HepG2 (cell line): ENCODE measurements at regions not wholly inside any gene's neighbourhood (a gene's known extent, or its start where the extent isn't known, plus 50 kb on each side); places are given as distances from the start of the nearest gene placed in this dataset.

Source experiments
- ATAC-seq: fragments of 200-7000 bp; cut with Tn5 transposase; 3 replicates; pipeline ENCODE4 v1.9.1; 2020; ENCODE audit warnings: mild to moderate bottlenecking, moderate library complexity
- BruUV-seq: library from RNA; stranded (reverse); fragments of 400-500 nt; replicated peaks from 2 replicates; lab custom pipeline; 2021; lab: Mats Ljungman, UMichigan
- CTCF ChIA-PET: fragments of 300-600 bp; formaldehyde crosslinking; extraction: SDS; loops from one replicate; lab custom pipeline; 2021; ENCODE audit warnings: low total read pairs, inconsistent platforms, low intra/inter-chr PET ratio; lab: Yijun Ruan, JAX
- POLR2A ChIA-PET: fragments of 350-600 bp; sonication (Branson Sonifier 250); formaldehyde crosslinking; loops from one replicate; lab custom pipeline; 2020; ENCODE audit warnings: antibody characterized with exemption, inconsistent platforms; lab: Yijun Ruan, JAX
- DNase-seq: peaks from one replicate; pipeline ENCODE4 v3.0.0-alpha.2; 2015; ENCODE audit warnings: low spot score
- FAIRE-seq: peaks from 3 replicates; lab custom pipeline; 2011; peaks lifted over from hg19 to GRCh38; lab: Jason Lieb, UNC
- H2AFZ ChIP-seq: one replicate; pipeline ENCODE4 v1.6.1; 2011; ENCODE audit warnings: low read length, inconsistent platforms
- H3K27ac ChIP-seq: fragments of 300-600 bp; 3 replicates; pipeline ENCODE4 v1.8.0; 2011; ENCODE audit warnings: mixed run types, mild to moderate bottlenecking, mixed read lengths, low read length, inconsistent platforms; ENCODE audit not compliant: insufficient read depth; ENCODE audit errors: extremely low read length
- H3K27me3 ChIP-seq, 2 experiments: fragments of 200-600 bp in 1 of 2; 2 replicates in 1 of 2; 3 replicates in 1 of 2; pipeline versions ENCODE4 v1.6.0 to v1.8.0; 2011; ENCODE audit warnings: low read length in 2 of 2, mild to moderate bottlenecking in 2 of 2, moderate library complexity in 2 of 2, inconsistent platforms in 1 of 2; ENCODE audit not compliant: insufficient read depth in 2 of 2, control insufficient read depth in 1 of 2
- H3K36me3 ChIP-seq, 2 experiments: fragments of 200-600 bp in 1 of 2; replicated peaks in 1 of 2; 2 replicates in 1 of 2; 3 replicates in 1 of 2; pipeline versions ENCODE4 v1.5.1 to v1.8.0; 2011; ENCODE audit warnings: low read length in 2 of 2, inconsistent platforms in 1 of 2; ENCODE audit not compliant: insufficient read depth in 2 of 2, control insufficient read depth in 1 of 2
- H3K4me1 ChIP-seq: 2 replicates; pipeline ENCODE4 v1.5.1; 2012; ENCODE audit warnings: low read length, inconsistent platforms; ENCODE audit not compliant: insufficient read depth
- H3K4me2 ChIP-seq: 2 replicates; pipeline ENCODE4 v1.6.0; 2011; ENCODE audit warnings: low read depth, low read length, inconsistent platforms
- H3K4me3 ChIP-seq, 3 experiments: fragments of 200-600 bp in 1 of 3; sonication (generic), shearing (Covaris generic) in 1 of 3; replicated peaks in 1 of 3; 2 replicates each; pipeline ENCODE4 v1.5.1; 2011 to 2016; ENCODE audit warnings: low read length in 3 of 3, inconsistent platforms in 2 of 3, low read depth in 2 of 3, mild to moderate bottlenecking in 2 of 3, control low read depth in 1 of 3, mixed read lengths in 1 of 3; ENCODE audit not compliant: insufficient read depth in 1 of 3
- H3K79me2 ChIP-seq: one replicate; pipeline ENCODE4 v1.6.1; 2011; ENCODE audit warnings: low read length, inconsistent platforms; ENCODE audit not compliant: insufficient read depth
- H3K9ac ChIP-seq: 2 replicates; pipeline ENCODE4 v1.6.0; 2011; ENCODE audit warnings: mild to moderate bottlenecking, low read depth, low read length, inconsistent platforms; ENCODE audit not compliant: insufficient read depth
- H3K9me3 ChIP-seq: 2 replicates; pipeline ENCODE4 v1.5.1; 2012; ENCODE audit warnings: mild to moderate bottlenecking, low read length
- H4K20me1 ChIP-seq: 2 replicates; pipeline ENCODE4 v1.6.0; 2011; ENCODE audit warnings: inconsistent platforms, mild to moderate bottlenecking, low read length, moderate library complexity; ENCODE audit not compliant: insufficient read depth
- CEBPG ChIP-seq: IDR thresholded peaks from 2 replicates; pipeline ENCODE4 v1.6.1; 2016
- FIP1L1 ChIP-seq: fragments of 200-400 bp; formaldehyde crosslinking; IDR thresholded peaks from 2 replicates; pipeline ENCODE4 v1.6.1; 2018; ENCODE audit warnings: low read depth, mild to moderate bottlenecking, low read length, moderate library complexity, borderline replicate concordance; ENCODE audit not compliant: insufficient read depth
- HDAC2 ChIP-seq: sonication (generic); formaldehyde crosslinking; IDR thresholded peaks from 2 replicates; pipeline ENCODE4 v1.4.0; 2020; ENCODE audit warnings: missing genetic modification reagents
- HMGA1 ChIP-seq: sonication (generic); formaldehyde crosslinking; conservative IDR thresholded peaks from 2 replicates; pipeline ENCODE4 v1.4.0; 2020; ENCODE audit warnings: missing genetic modification reagents
- HNRNPUL1 ChIP-seq: fragments of 200-400 bp; formaldehyde crosslinking; IDR thresholded peaks from 2 replicates; pipeline ENCODE4 v1.6.1; 2017; ENCODE audit warnings: low read depth, mild to moderate bottlenecking, low read length, moderate library complexity
- NFYB ChIP-seq: sonication (generic); formaldehyde crosslinking; IDR thresholded peaks from 2 replicates; pipeline ENCODE4 v1.4.0; 2020; ENCODE audit warnings: missing genetic modification reagents
- NR1H2 ChIP-seq: sonication (generic); formaldehyde crosslinking; IDR thresholded peaks from 2 replicates; pipeline ENCODE4 v1.8.1; 2022; ENCODE audit warnings: low read depth, missing genetic modification reagents, borderline replicate concordance
- SMAD3 ChIP-seq: sonication (generic); formaldehyde crosslinking; IDR thresholded peaks from 2 replicates; pipeline ENCODE4 v1.4.0; 2020; ENCODE audit warnings: missing genetic modification reagents
- YY1 ChIP-seq: IDR thresholded peaks from 2 replicates; pipeline ENCODE4 v1.6.1; 2011; ENCODE audit warnings: low read length, low read depth, moderate library complexity, mild to moderate bottlenecking; ENCODE audit not compliant: insufficient read depth, insufficient replicate concordance
- ZFP37 ChIP-seq: sonication (generic); formaldehyde crosslinking; IDR thresholded peaks from 2 replicates; pipeline ENCODE4 v1.4.0; 2020; ENCODE audit warnings: missing genetic modification reagents, borderline replicate concordance
- ZNF24 ChIP-seq: fragments of 450-650 bp; IDR thresholded peaks from 2 replicates; pipeline ENCODE4 v1.6.1; 2017; ENCODE audit warnings: antibody characterized with exemption, mild to moderate bottlenecking
- ZNF30 ChIP-seq: sonication (generic); formaldehyde crosslinking; IDR thresholded peaks from 2 replicates; pipeline ENCODE4 v1.5.0; 2020; ENCODE audit warnings: mild to moderate bottlenecking, missing genetic modification reagents
- ZNF326 ChIP-seq: sonication (generic); formaldehyde crosslinking; IDR thresholded peaks from 2 replicates; pipeline ENCODE4 v1.4.0; 2020; ENCODE audit warnings: missing genetic modification reagents, borderline replicate concordance
- ZNF570 ChIP-seq: sonication (generic); formaldehyde crosslinking; IDR thresholded peaks from 2 replicates; pipeline ENCODE4 v1.4.0; 2020; ENCODE audit warnings: mild to moderate bottlenecking, missing genetic modification reagents, borderline replicate concordance
- ZNF761 ChIP-seq: sonication (generic); formaldehyde crosslinking; conservative IDR thresholded peaks from 2 replicates; pipeline ENCODE4 v1.4.0; 2020; ENCODE audit warnings: mild to moderate bottlenecking, missing genetic modification reagents
- WGBS: methylation state at CpG from one replicate; pipeline ENCODE4 v1.1.6; 2017; ENCODE audit warnings: low lambda C conversion rate; 5-methylcytosine and 5-hydroxymethylcytosine counted together
- in situ Hi-C: cut with HindIII; loops from 2 replicates; pipeline ENCODE4 v1.10.0; 2017; ENCODE audit warnings: low pct_unique_long_range_greater_than_20kb; ENCODE audit not compliant: extremely low pct_ligation_motif_present
- intact Hi-C: fragments of 100-400 bp; cut with micrococcal nuclease; formaldehyde crosslinking; loops from one replicate; pipeline ENCODE4 v1.10.0; 2022; ENCODE audit not compliant: unreplicated experiment
- TF ChIP-seq, protein P1 (sequence below): sonication (generic); formaldehyde crosslinking; IDR thresholded peaks from 2 replicates; pipeline ENCODE4 v1.4.0; 2020; ENCODE audit warnings: mild to moderate bottlenecking, missing genetic modification reagents
- TF ChIP-seq, protein P2 (sequence below): sonication (generic); formaldehyde crosslinking; IDR thresholded peaks from 2 replicates; pipeline ENCODE4 v1.4.0; 2020; ENCODE audit warnings: missing genetic modification reagents, borderline replicate concordance
- TF ChIP-seq, protein P3 (sequence below): sonication (generic); formaldehyde crosslinking; IDR thresholded peaks from 2 replicates; pipeline ENCODE4 v1.8.0; 2022; ENCODE audit warnings: mild to moderate bottlenecking, missing genetic modification reagents, borderline replicate concordance

- no peak for ATAC-seq
- 0% methylated on average over 3 of the region's 4 CpGs for WGBS
- POLR2A ChIA-PET = no interaction called here
Observed at GRCh38 chr1:38268226-38268625, 221.6 kb upstream of the POU3F1 start.

More at GRCh38 chr1:38268226-38268625, 221.6 kb upstream of the POU3F1 start:
- FAIRE-seq = no peak
- H3K9ac ChIP-seq = no peak overlapping the region
- H2AFZ ChIP-seq = no peak overlapping the region
- in situ Hi-C loops (no loop called here), intact Hi-C loops (no loop called here)
- H3K4me2 ChIP-seq = no peak overlapping the region
- no peak overlapping the region for H3K4me3 ChIP-seq
- H3K79me2 ChIP-seq = no peaks in the 10 kb centered on the region
- H3K27me3 ChIP-seq = no peaks in the 10 kb centered on the region; a peak in 2 of 5 replicates
- no peaks in the 10 kb centered on the region for H3K9me3 ChIP-seq
- H3K4me1 ChIP-seq = peaks cover 16% of the 10 kb centered on the region
- H3K36me3 ChIP-seq = no peaks in the 10 kb centered on the region
- TF ChIP-seq ZNF570 = no peak
- TF ChIP-seq, protein P1, sequence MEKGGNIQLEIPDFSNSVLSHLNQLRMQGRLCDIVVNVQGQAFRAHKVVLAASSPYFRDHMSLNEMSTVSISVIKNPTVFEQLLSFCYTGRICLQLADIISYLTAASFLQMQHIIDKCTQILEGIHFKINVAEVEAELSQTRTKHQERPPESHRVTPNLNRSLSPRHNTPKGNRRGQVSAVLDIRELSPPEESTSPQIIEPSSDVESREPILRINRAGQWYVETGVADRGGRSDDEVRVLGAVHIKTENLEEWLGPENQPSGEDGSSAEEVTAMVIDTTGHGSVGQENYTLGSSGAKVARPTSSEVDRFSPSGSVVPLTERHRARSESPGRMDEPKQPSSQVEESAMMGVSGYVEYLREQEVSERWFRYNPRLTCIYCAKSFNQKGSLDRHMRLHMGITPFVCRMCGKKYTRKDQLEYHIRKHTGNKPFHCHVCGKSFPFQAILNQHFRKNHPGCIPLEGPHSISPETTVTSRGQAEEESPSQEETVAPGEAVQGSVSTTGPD (CRISPR knock-in tag) = no peak
- TF ChIP-seq FIP1L1 = no peak
- TF ChIP-seq ZNF24 = no peak
- no peak for TF ChIP-seq ZNF761 (CRISPR knock-in tag)
- TF ChIP-seq, protein P2, sequence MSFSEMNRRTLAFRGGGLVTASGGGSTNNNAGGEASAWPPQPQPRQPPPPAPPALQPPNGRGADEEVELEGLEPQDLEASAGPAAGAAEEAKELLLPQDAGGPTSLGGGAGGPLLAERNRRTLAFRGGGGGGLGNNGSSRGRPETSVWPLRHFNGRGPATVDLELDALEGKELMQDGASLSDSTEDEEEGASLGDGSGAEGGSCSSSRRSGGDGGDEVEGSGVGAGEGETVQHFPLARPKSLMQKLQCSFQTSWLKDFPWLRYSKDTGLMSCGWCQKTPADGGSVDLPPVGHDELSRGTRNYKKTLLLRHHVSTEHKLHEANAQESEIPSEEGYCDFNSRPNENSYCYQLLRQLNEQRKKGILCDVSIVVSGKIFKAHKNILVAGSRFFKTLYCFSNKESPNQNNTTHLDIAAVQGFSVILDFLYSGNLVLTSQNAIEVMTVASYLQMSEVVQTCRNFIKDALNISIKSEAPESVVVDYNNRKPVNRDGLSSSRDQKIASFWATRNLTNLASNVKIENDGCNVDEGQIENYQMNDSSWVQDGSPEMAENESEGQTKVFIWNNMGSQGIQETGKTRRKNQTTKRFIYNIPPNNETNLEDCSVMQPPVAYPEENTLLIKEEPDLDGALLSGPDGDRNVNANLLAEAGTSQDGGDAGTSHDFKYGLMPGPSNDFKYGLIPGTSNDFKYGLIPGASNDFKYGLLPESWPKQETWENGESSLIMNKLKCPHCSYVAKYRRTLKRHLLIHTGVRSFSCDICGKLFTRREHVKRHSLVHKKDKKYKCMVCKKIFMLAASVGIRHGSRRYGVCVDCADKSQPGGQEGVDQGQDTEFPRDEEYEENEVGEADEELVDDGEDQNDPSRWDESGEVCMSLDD (CRISPR knock-in tag) = no peak
- no peak for TF ChIP-seq SMAD3 (CRISPR knock-in tag)
- TF ChIP-seq, protein P3, sequence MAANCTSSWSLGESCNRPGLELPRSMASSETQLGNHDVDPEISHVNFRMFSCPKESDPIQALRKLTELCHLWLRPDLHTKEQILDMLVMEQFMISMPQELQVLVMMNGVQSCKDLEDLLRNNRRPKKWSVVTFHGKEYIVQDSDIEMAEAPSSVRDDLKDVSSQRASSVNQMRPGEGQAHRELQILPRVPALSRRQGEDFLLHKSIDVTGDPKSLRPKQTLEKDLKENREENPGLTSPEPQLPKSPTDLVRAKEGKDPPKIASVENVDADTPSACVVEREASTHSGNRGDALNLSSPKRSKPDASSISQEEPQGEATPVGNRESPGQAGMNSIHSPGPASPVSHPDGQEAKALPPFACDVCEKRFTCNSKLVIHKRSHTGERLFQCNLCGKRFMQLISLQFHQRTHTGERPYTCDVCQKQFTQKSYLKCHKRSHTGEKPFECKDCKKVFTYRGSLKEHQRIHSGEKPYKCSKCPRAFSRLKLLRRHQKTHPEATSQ (CRISPR knock-in tag) = no peak
- TF ChIP-seq YY1 = no peak
- TF ChIP-seq CEBPG = no peak
- no peak for TF ChIP-seq ZNF30 (CRISPR knock-in tag)
- no peak for TF ChIP-seq ZFP37 (CRISPR knock-in tag)
- no peak for TF ChIP-seq NFYB (CRISPR knock-in tag)
- no peak for TF ChIP-seq HNRNPUL1
- TF ChIP-seq NR1H2 (CRISPR knock-in tag) = no peak
- TF ChIP-seq HMGA1 (CRISPR knock-in tag) = no peak
- no peak for TF ChIP-seq HDAC2 (CRISPR knock-in tag)
- TF ChIP-seq ZNF326 (CRISPR knock-in tag) = no peak
- CTCF ChIA-PET = no interaction called here
- BruUV-seq = no TSS peak
- DNase-seq = no peak
- H3K27ac ChIP-seq = no peak overlapping the region
- no peaks in the 10 kb centered on the region for H4K20me1 ChIP-seq
